CD4-positive, CD25-positive, alpha-beta regulatory T cell (primary cell): ENCODE measurements at regions not wholly inside any gene's neighbourhood (a gene's known extent, or its start where the extent isn't known, plus 50 kb on each side); places are given as distances from the start of the nearest gene placed in this dataset.

Source experiments
- ATAC-seq, 2 donors: fragments of 150-1000 bp; cut with Tn5 transposase; one replicate each; pipeline ENCODE4 v1.10.0; 2021; ENCODE audit warnings: low read depth in 2 of 2, moderate number of reproducible peaks in 2 of 2, moderate library complexity in 1 of 2
- DNase-seq, 3 donors: peaks; one replicate each; pipeline versions ENCODE4 v3.0.0 to v3.0.0-alpha.2; 2012 to 2022; ENCODE audit warnings: mixed read lengths in 1 of 3
- H3K27ac ChIP-seq: one replicate; pipeline ENCODE4 v1.7.0; 2013; ENCODE audit warnings: mild to moderate bottlenecking, low read length; ENCODE audit not compliant: insufficient read depth, poor library complexity, severe bottlenecking
- H3K27me3 ChIP-seq: one replicate; pipeline ENCODE4 v1.7.0; 2013; ENCODE audit warnings: low read length; ENCODE audit not compliant: control insufficient read depth, insufficient read depth
- H3K36me3 ChIP-seq: one replicate; pipeline ENCODE4 v1.7.0; 2013; ENCODE audit warnings: mild to moderate bottlenecking, low read length, moderate library complexity; ENCODE audit not compliant: control insufficient read depth, insufficient read depth
- H3K4me1 ChIP-seq: 2 replicates; pipeline ENCODE4 v1.7.0; 2013; ENCODE audit warnings: mild to moderate bottlenecking, low read length; ENCODE audit not compliant: insufficient read depth, control insufficient read depth, poor library complexity, severe bottlenecking
- H3K4me3 ChIP-seq: one replicate; pipeline ENCODE4 v1.7.0; 2013; ENCODE audit warnings: low read depth, mild to moderate bottlenecking, low read length, moderate library complexity
- H3K9me3 ChIP-seq, 2 experiments: 1 replicate in 1 of 2; 2 replicates in 1 of 2; pipeline ENCODE4 v1.7.0; 2013; ENCODE audit warnings: low read length in 2 of 2, mild to moderate bottlenecking in 1 of 2, moderate library complexity in 1 of 2; ENCODE audit not compliant: control insufficient read depth in 2 of 2
- H3K27ac Mint-ChIP-seq, 3 donors: one replicate each; pipeline ENCODE4 v1.8.0; 2020 to 2022; ENCODE audit warnings: mild to moderate bottlenecking in 3 of 3, mixed read lengths in 3 of 3, moderate library complexity in 2 of 3
- H3K27me3 Mint-ChIP-seq: one replicate; pipeline ENCODE4 v1.8.0; 2022; ENCODE audit warnings: mild to moderate bottlenecking, mixed read lengths
- H3K36me3 Mint-ChIP-seq: one replicate; pipeline ENCODE4 v1.8.0; 2020; ENCODE audit warnings: mixed read lengths
- H3K4me1 Mint-ChIP-seq, 4 donors: one replicate each; pipeline ENCODE4 v1.8.0; 2020 to 2022; ENCODE audit warnings: mixed read lengths in 4 of 4, mild to moderate bottlenecking in 1 of 4
- H3K4me3 Mint-ChIP-seq, 4 donors: one replicate each; pipeline ENCODE4 v1.8.0; 2020 to 2022; ENCODE audit warnings: mild to moderate bottlenecking in 4 of 4, mixed read lengths in 4 of 4, moderate library complexity in 3 of 4
- H3K9me3 Mint-ChIP-seq, 7 donors: one replicate each; pipeline ENCODE4 v1.8.0; 2020 to 2022; ENCODE audit warnings: mixed read lengths in 7 of 7, mild to moderate bottlenecking in 3 of 7, moderate library complexity in 2 of 7

DNA sequence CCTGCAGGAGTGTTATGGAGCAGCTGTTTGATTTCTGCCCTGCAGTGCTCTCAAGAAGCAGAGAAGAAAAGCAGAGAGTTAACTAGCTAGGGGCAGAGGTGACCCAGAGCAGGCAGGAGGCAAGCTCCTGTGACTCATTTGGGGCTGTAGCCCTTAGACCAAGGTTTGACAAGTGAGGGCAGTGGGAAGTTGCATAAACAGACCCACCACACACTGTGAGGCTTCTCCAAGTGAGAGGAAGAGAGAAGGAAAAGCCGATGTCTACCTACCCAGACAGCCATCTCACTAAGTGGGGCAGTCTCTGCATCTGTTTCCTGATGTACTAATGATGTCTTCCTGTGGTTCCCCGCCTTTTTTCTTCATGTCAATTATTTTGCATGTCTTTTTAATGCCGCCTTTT lies 159.9 kb upstream of the NR5A2 start:
- Histone ChIP-seq H3K36me3 (no peaks in the 10 kb centered on the region), H3K4me3 (no peak overlapping the region), H3K4me1 (no peaks in the 10 kb centered on the region), H3K27me3 (no peaks in the 10 kb centered on the region), H3K9me3 (no peaks in the 10 kb centered on the region), H3K27ac (no peak overlapping the region)
- peak in 1 of 2 donors; percentile 28 for ATAC-seq
- no peaks in the 10 kb centered on the region for H3K27me3 Mint-ChIP-seq
- no peaks in the 10 kb centered on the region for H3K9me3 Mint-ChIP-seq
- H3K4me1 Mint-ChIP-seq = no peaks in the 10 kb centered on the region
- no peak for DNase-seq
- H3K27ac Mint-ChIP-seq = no peak overlapping the region
- H3K36me3 Mint-ChIP-seq = no peaks in the 10 kb centered on the region
- H3K4me3 Mint-ChIP-seq = no peak overlapping the region

DNA sequence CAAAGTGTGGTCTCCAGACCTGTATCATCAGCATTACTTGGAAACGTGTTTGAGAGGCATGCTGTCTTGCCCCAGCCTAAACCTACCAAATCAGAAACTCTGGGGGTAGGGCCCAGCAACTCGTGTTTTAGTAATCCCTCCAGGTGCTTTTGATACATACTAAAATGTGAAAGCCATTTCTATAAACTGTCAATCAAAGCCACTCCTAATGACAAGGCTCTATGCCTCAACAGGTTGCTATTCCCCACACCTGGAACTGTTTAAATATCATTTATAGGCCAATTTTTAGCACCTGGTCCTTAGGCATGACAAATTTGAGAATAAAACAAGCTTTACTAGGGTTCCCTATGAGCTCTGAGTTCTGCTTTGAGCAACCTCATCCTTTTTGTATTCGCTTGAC lies 158.7 kb upstream of the NR5A2 start:
- no peaks in the 10 kb centered on the region for H3K36me3 ChIP-seq
- no peak overlapping the region for H3K4me3 ChIP-seq
- no peak overlapping the region for H3K27ac ChIP-seq
- no peaks in the 10 kb centered on the region for H3K27me3 ChIP-seq
- no peaks in the 10 kb centered on the region for H3K36me3 Mint-ChIP-seq
- DNase-seq (no peak), ATAC-seq (no peak)
- H3K4me1 Mint-ChIP-seq = no peaks in the 10 kb centered on the region
- H3K4me1 ChIP-seq = no peaks in the 10 kb centered on the region
- H3K4me3 Mint-ChIP-seq = no peak overlapping the region
- H3K9me3 Mint-ChIP-seq = no peaks in the 10 kb centered on the region
- no peaks in the 10 kb centered on the region for H3K9me3 ChIP-seq
- no peaks in the 10 kb centered on the region for H3K27me3 Mint-ChIP-seq
- H3K27ac Mint-ChIP-seq = no peak overlapping the region

DNA sequence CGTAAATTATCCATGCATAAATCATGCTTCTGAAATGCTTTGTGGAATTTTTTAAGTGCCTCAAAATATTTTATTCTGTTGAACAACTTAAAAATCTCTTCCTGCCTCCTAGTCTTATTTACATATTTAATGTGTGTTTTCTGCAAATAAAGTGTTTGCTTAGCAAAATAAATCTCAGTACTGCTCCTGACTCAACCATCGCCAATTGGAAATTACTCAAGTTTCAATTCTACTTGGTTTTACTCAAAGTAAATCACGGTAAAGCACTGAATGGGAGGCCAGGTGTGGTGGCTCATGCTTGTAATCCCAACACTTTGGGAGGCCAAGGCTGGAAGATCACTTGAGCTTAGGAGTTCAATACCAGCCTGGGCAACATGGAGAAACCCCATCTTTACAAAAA lies 152.2 kb upstream of the NR5A2 start:
- Histone ChIP-seq H3K9me3 (no peaks in the 10 kb centered on the region), H3K27ac (no peak overlapping the region), H3K4me3 (no peak overlapping the region), H3K4me1 (no peaks in the 10 kb centered on the region), H3K27me3 (no peaks in the 10 kb centered on the region), H3K36me3 (no peaks in the 10 kb centered on the region)
- Mint-ChIP-seq H3K4me1 (no peaks in the 10 kb centered on the region), H3K4me3 (no peak overlapping the region), H3K9me3 (peaks cover 0 to 4% (median 2%) of the 10 kb centered on the region in 7 donors), H3K27me3 (peaks cover 4% of the 10 kb centered on the region), H3K27ac (no peak overlapping the region), H3K36me3 (no peaks in the 10 kb centered on the region)
- DNase-seq = no peak
- no peak for ATAC-seq

DNA sequence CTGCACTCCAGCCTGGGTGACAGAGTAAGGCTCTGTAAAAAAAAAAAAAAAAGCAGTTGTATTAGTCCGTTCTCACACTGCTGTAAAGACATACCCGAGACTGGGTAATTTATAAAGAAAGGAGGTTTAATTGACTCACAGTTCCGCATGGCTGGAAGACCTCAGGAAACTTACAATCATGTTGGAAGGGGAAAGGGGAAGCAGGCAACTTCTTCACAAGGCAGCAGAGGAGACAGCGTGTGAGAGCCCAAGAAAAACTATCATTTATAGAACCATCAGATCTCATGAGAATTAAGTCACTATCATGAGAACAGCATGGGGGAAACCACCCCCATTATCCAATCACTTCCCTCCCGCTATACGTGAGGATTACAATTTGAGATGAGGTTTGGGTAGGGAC lies 151.7 kb upstream of the NR5A2 start:
- Histone ChIP-seq H3K9me3 (no peaks in the 10 kb centered on the region), H3K36me3 (no peaks in the 10 kb centered on the region), H3K27me3 (no peaks in the 10 kb centered on the region), H3K27ac (no peak overlapping the region), H3K4me3 (no peak overlapping the region), H3K4me1 (no peaks in the 10 kb centered on the region)
- Mint-ChIP-seq H3K27me3 (peaks cover 4% of the 10 kb centered on the region), H3K4me3 (no peak overlapping the region), H3K36me3 (no peaks in the 10 kb centered on the region), H3K4me1 (no peaks in the 10 kb centered on the region), H3K9me3 (peaks cover 0 to 4% (median 2%) of the 10 kb centered on the region in 7 donors), H3K27ac (no peak overlapping the region)
- no peak for DNase-seq
- ATAC-seq = no peak

DNA sequence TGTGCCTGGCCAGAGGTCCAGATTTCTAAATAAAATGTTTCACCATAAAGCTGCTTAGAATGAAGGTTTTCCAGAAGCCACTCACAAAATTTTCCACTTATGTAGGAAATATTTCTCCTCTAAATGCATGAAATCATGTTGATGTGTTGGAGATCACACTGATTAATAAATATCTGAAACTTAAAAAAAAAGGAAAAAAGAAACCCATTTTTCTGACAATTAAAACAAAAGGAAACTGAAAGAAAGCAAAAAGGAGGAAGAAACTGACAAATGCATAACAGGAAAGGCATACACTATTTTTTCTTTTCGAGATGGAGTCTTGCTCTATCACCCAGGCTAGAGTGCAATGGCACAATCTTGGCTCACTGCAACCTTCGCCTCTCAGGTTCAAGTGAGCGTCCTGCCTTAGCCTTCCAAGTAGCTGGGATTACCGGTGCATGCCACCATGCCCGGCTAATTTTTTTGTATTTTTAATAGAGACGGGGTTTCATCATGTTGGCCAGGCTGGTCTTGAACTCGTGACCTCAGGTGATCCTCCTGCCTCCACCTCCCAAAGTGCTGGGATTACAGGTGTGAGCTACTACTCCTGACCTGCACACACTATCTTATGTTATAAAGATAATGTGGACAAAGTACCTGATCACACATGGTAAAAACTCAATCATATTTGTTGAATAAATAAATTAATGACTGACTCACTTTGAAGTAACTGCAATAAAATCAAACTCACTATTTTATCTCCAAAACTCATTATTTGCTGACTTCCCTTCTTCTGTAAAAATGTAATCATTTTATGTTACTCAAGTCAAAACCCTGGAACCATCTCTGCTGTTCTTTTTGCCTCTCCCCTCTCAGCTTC lies 149.8 kb upstream of the NR5A2 start:
- peaks cover 0 to 4% (median 2%) of the 10 kb centered on the region in 7 donors for H3K9me3 Mint-ChIP-seq
- no peak for DNase-seq
- no peak overlapping the region for H3K4me3 Mint-ChIP-seq
- H3K4me3 ChIP-seq = no peak overlapping the region
- no peaks in the 10 kb centered on the region for H3K4me1 ChIP-seq
- no peaks in the 10 kb centered on the region for H3K4me1 Mint-ChIP-seq
- no peak overlapping the region for H3K27ac ChIP-seq
- H3K27me3 ChIP-seq = no peaks in the 10 kb centered on the region
- ATAC-seq = no peak
- H3K9me3 ChIP-seq = no peaks in the 10 kb centered on the region
- peaks cover 4% of the 10 kb centered on the region for H3K27me3 Mint-ChIP-seq
- H3K27ac Mint-ChIP-seq = no peak overlapping the region
- H3K36me3 Mint-ChIP-seq = no peaks in the 10 kb centered on the region
- no peaks in the 10 kb centered on the region for H3K36me3 ChIP-seq

DNA sequence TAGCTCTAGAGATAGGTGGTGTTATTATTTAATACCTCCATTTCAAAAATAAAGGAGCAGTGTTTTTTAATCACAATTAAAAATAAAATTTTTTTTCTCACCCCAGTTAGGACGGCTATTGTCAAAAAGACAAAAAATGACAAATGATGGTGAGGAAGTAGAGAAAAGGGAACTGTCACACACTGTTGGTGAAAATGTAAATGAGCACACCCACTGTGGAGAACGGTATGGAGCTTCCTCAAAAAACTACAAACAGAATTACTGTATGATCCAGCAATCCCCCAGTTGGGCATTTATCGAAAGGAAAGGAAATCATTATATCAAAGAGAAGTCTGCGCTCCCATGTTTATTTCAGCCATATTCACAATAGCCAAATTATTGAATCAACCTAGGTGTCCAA lies 148.7 kb upstream of the NR5A2 start:
- no peak for ATAC-seq
- H3K27ac ChIP-seq = no peak overlapping the region
- H3K4me3 Mint-ChIP-seq = no peak overlapping the region
- H3K27ac Mint-ChIP-seq = no peak overlapping the region
- peaks cover 4% of the 10 kb centered on the region for H3K27me3 Mint-ChIP-seq
- no peaks in the 10 kb centered on the region for H3K4me1 ChIP-seq
- no peaks in the 10 kb centered on the region for H3K27me3 ChIP-seq
- peaks cover 0 to 4% (median 3%) of the 10 kb centered on the region in 7 donors for H3K9me3 Mint-ChIP-seq
- H3K36me3 Mint-ChIP-seq = no peaks in the 10 kb centered on the region
- H3K4me1 Mint-ChIP-seq = no peaks in the 10 kb centered on the region
- H3K36me3 ChIP-seq = no peaks in the 10 kb centered on the region
- H3K9me3 ChIP-seq = no peaks in the 10 kb centered on the region
- no peak overlapping the region for H3K4me3 ChIP-seq
- no peak for DNase-seq

DNA sequence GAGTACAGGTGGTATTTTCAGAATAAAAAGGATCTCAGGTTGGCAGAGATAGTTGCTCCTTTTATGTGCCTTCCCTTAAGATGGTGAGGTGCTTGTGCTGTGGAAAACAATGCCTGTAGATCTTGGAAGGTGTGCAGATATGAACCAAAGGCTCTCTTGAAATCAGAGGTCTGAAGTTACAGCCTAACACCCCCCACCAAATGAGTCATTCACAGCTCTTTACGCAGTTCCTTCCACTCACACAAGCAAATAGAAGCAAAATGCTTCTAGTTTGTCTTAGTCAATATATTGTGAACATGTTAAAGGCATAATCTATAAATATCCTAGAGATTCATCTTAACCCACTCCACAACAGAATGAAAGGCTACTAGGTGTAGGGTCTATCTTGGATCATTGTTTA lies 128.9 kb upstream of the NR5A2 start:
- H3K9me3 Mint-ChIP-seq = peaks cover 0 to 4% (median 0%) of the 10 kb centered on the region in 7 donors

DNA sequence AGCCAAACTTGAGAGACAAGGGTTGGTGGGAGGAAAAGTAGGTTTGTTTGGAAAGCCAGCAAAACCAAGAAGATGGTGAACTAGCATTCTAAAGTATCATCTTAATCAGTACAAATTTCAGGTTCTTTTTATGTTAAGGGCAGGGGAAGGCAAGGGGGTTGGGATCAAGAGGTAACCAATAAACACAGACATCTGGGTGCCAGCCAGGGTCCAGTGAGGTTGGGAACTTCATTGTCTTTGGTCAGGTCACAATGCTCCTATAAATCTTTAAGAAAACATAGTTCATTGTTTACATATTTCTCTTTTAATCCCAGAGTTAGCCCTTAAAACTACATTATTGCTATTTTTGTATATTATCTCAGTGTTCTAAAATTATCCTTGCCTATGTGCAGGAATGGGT lies 126.2 kb upstream of the NR5A2 start:
- H3K36me3 ChIP-seq = no peaks in the 10 kb centered on the region
- DNase-seq (no peak), ATAC-seq (no peak)
- H3K4me3 ChIP-seq = no peak overlapping the region
- no peaks in the 10 kb centered on the region for H3K4me1 ChIP-seq
- peaks cover 0 to 2% of the 10 kb centered on the region in 2 experiments for H3K9me3 ChIP-seq
- H3K4me3 Mint-ChIP-seq = no peak overlapping the region
- H3K27me3 Mint-ChIP-seq = peaks cover under 1% of the 10 kb centered on the region
- peaks cover 2% of the 10 kb centered on the region for H3K27me3 ChIP-seq
- H3K36me3 Mint-ChIP-seq = no peaks in the 10 kb centered on the region
- no peaks in the 10 kb centered on the region for H3K4me1 Mint-ChIP-seq
- no peak overlapping the region for H3K27ac Mint-ChIP-seq
- H3K27ac ChIP-seq = no peak overlapping the region
- peaks cover 0 to 5% (median 0%) of the 10 kb centered on the region in 7 donors for H3K9me3 Mint-ChIP-seq

More for the DNA sequence above, 128.9 kb upstream of the NR5A2 start:
- Mint-ChIP-seq H3K4me3 (no peak overlapping the region), H3K27me3 (peaks cover 4% of the 10 kb centered on the region), H3K27ac (no peak overlapping the region), H3K36me3 (no peaks in the 10 kb centered on the region), H3K4me1 (no peaks in the 10 kb centered on the region)
- Histone ChIP-seq H3K9me3 (peaks cover 0 to 2% of the 10 kb centered on the region in 2 experiments), H3K4me3 (no peak overlapping the region), H3K4me1 (no peaks in the 10 kb centered on the region), H3K27ac (no peak overlapping the region), H3K27me3 (peaks cover 2% of the 10 kb centered on the region), H3K36me3 (no peaks in the 10 kb centered on the region)
- DNase-seq (no peak), ATAC-seq (no peak)
